ENCODE measurements at regions not wholly inside any gene's neighbourhood (a gene's known extent, or its start where the extent isn't known, plus 50 kb on each side); places are given as distances from the start of the nearest gene placed in this dataset.

GRCh38 chr7:131046246-131046645, 281.4 kb upstream of the MKLN1 start:
- DNase-seq (ENCODE audit: low read depth) (no peak), FAIRE-seq (no peak)
- Histone ChIP-seq H3K27me3 (ENCODE audit: control insufficient read depth, insufficient read depth, low read length) (no peaks in the 10 kb centered on the region), H3K36me3 (ENCODE audit: control insufficient read depth, insufficient read depth, low read length) (no peaks in the 10 kb centered on the region), H3K4me3 (ENCODE audit: low read depth, low read length) (no peak overlapping the region)
- no peak for TF ChIP-seq CTCF (IDR thresholded peaks at IDR 0.05; ENCODE audit: insufficient read depth, low read length, severe bottlenecking)

GRCh38 chr7:131047651-131048304, 279.9 kb upstream of the MKLN1 start:
- no peak for FAIRE-seq

GRCh38 chr7:131051304-131051703, 276.4 kb upstream of the MKLN1 start:
- TF ChIP-seq CTCF (IDR thresholded peaks at IDR 0.05; ENCODE audit: insufficient read depth, low read length, severe bottlenecking) = no peak
- DNase-seq (ENCODE audit: low read depth) (no peak), FAIRE-seq (no peak)
- Histone ChIP-seq H3K4me3 (ENCODE audit: low read depth, low read length) (no peak overlapping the region), H3K27me3 (ENCODE audit: control insufficient read depth, insufficient read depth, low read length) (no peaks in the 10 kb centered on the region), H3K36me3 (ENCODE audit: control insufficient read depth, insufficient read depth, low read length) (no peaks in the 10 kb centered on the region)

More at GRCh38 chr7:131047651-131048304, 279.9 kb upstream of the MKLN1 start:
- H3K36me3 ChIP-seq (ENCODE audit: control insufficient read depth, insufficient read depth, low read length) = no peaks in the 10 kb centered on the region
- TF ChIP-seq CTCF (IDR thresholded peaks at IDR 0.05; ENCODE audit: insufficient read depth, low read length, severe bottlenecking) = no peak
- H3K4me3 ChIP-seq (ENCODE audit: low read depth, low read length) = no peak overlapping the region
- DNase-seq (ENCODE audit: low read depth) = no peak
- H3K27me3 ChIP-seq (ENCODE audit: control insufficient read depth, insufficient read depth, low read length) = no peaks in the 10 kb centered on the region

- Histone ChIP-seq H3K36me3 (ENCODE audit: control insufficient read depth, insufficient read depth, low read length) (no peaks in the 10 kb centered on the region), H3K27me3 (ENCODE audit: control insufficient read depth, insufficient read depth, low read length) (no peaks in the 10 kb centered on the region), H3K4me3 (ENCODE audit: low read depth, low read length) (no peak overlapping the region)
- no peak for TF ChIP-seq CTCF (IDR thresholded peaks at IDR 0.05; ENCODE audit: insufficient read depth, low read length, severe bottlenecking)
- FAIRE-seq (no peak), DNase-seq (ENCODE audit: low read depth) (no peak)
Observed at GRCh38 chr7:131052285-131052904, 275.3 kb upstream of the MKLN1 start.

DNA sequence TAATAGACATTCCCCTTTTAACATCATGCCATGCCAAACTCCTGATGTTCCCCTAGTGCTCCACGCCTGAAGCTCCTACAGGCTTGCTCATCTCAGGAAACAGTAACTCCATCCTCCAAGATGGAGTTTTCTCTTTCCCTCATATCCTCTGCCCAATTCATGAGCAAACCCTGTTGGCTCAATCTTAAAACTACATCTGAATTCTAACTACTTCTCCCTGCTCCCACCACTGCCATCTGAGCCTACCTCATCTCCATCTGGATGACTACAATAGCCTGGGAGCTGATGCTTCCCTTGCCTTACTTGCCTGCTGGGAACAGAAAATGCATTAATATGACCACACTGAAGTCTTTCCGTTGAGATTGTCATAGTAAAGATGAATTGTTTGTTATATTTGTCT, 271.7 kb upstream of the MKLN1 start:
- Histone ChIP-seq H3K27me3 (ENCODE audit: control insufficient read depth, insufficient read depth, low read length) (no peaks in the 10 kb centered on the region), H3K36me3 (ENCODE audit: control insufficient read depth, insufficient read depth, low read length) (no peaks in the 10 kb centered on the region), H3K4me3 (ENCODE audit: low read depth, low read length) (no peak overlapping the region)
- no peak for FAIRE-seq
- no peak for TF ChIP-seq CTCF (IDR thresholded peaks at IDR 0.05; ENCODE audit: insufficient read depth, low read length, severe bottlenecking)
- no peak for DNase-seq (ENCODE audit: low read depth)

Measured in bronchial epithelial cell (primary cell).